ENCODE measurements at regions not wholly inside any gene's neighbourhood (a gene's known extent, or its start where the extent isn't known, plus 50 kb on each side); places are given as distances from the start of the nearest gene placed in this dataset.

GRCh38 chr15:72934921-72935320 is 117.3 kb upstream of the NEO1 start:
- WGBS, 2 donors, result 97 to 98% methylated on average over 4 of the region's 4 CpGs
- ATAC-seq, result no peak
- no peak overlapping the region for H3K4me3 ChIP-seq
- TF ChIP-seq CTCF (IDR thresholded peaks at IDR 0.05) (no peak), POLR2A (IDR thresholded peaks at IDR 0.05) (no peak)
- H3K27me3 ChIP-seq, result no peaks in the 10 kb centered on the region
- H3K27ac ChIP-seq, result no peak overlapping the region
- no peaks in the 10 kb centered on the region for H3K9me3 ChIP-seq
- no peaks in the 10 kb centered on the region for H3K36me3 ChIP-seq (replicated peaks in 1 of 2; ENCODE audit: insufficient read depth in 1 of 2, low read depth in 2 of 2)
- intact Hi-C loops (cut with DNase I), result no loop called here
- no peak for DNase-seq
- no peaks in the 10 kb centered on the region for H3K4me1 ChIP-seq

- Histone ChIP-seq H3K27ac (no peak overlapping the region), H3K36me3 (replicated peaks in 1 of 2; ENCODE audit: insufficient read depth in 1 of 2, low read depth in 2 of 2) (no peaks in the 10 kb centered on the region), H3K9me3 (no peaks in the 10 kb centered on the region), H3K4me1 (no peaks in the 10 kb centered on the region), H3K27me3 (no peaks in the 10 kb centered on the region), H3K4me3 (no peak overlapping the region)
- intact Hi-C loops (cut with DNase I), result no loop called here
- ATAC-seq, result no peak
- no peak for TF ChIP-seq POLR2A (IDR thresholded peaks at IDR 0.05)
- no peak for TF ChIP-seq CTCF (IDR thresholded peaks at IDR 0.05)
- no peak for DNase-seq
- WGBS, 2 donors, result 49 to 62% methylated on average over 3 of the region's 3 CpGs
Observed at GRCh38 chr15:72933976-72934375, 118.3 kb upstream of the NEO1 start.

- WGBS, 2 donors, result 84 to 92% methylated on average over 3 of the region's 3 CpGs
- no peaks in the 10 kb centered on the region for H3K27me3 ChIP-seq
- H3K36me3 ChIP-seq (replicated peaks in 1 of 2; ENCODE audit: insufficient read depth in 1 of 2, low read depth in 2 of 2), result no peaks in the 10 kb centered on the region
- no peaks in the 10 kb centered on the region for H3K9me3 ChIP-seq
- no peaks in the 10 kb centered on the region for H3K4me1 ChIP-seq
- no peak overlapping the region for H3K27ac ChIP-seq
- no peak overlapping the region for H3K4me3 ChIP-seq
- ATAC-seq (no peak), DNase-seq (no peak)
- TF ChIP-seq CTCF (IDR thresholded peaks at IDR 0.05), result no peak
- TF ChIP-seq POLR2A (IDR thresholded peaks at IDR 0.05), result no peak
- intact Hi-C loops (cut with DNase I), result no loop called here
Observed at GRCh38 chr15:72932472-72932871, 119.8 kb upstream of the NEO1 start.

- no peak for ATAC-seq
- no peak for TF ChIP-seq POLR2A (IDR thresholded peaks at IDR 0.05)
- TF ChIP-seq CTCF (IDR thresholded peaks at IDR 0.05), result no peak
- H3K27ac ChIP-seq, result no peak overlapping the region
- H3K9me3 ChIP-seq, result no peaks in the 10 kb centered on the region
- intact Hi-C loops (cut with DNase I), result no loop called here
- no peak overlapping the region for H3K4me3 ChIP-seq
- H3K36me3 ChIP-seq (replicated peaks in 1 of 2; ENCODE audit: insufficient read depth in 1 of 2, low read depth in 2 of 2), result no peaks in the 10 kb centered on the region
- no peaks in the 10 kb centered on the region for H3K4me1 ChIP-seq
- no peaks in the 10 kb centered on the region for H3K27me3 ChIP-seq
- no peak for DNase-seq
- 77 to 84% methylated on average over 2 of the region's 2 CpGs for WGBS, 2 donors
Observed at GRCh38 chr15:72927451-72927850, 124.8 kb upstream of the NEO1 start.

- DNase-seq, result no peak
- no peak for ATAC-seq
Observed at GRCh38 chr15:72925661-72926060, 126.6 kb upstream of the NEO1 start.

More at GRCh38 chr15:72925661-72926060, 126.6 kb upstream of the NEO1 start:
- WGBS, 2 donors, result 60 to 70% methylated on average over 2 of the region's 2 CpGs
- no peak for TF ChIP-seq POLR2A (IDR thresholded peaks at IDR 0.05)
- no peak for TF ChIP-seq CTCF (IDR thresholded peaks at IDR 0.05)
- no peaks in the 10 kb centered on the region for H3K27me3 ChIP-seq
- H3K27ac ChIP-seq, result no peak overlapping the region
- no peak overlapping the region for H3K4me3 ChIP-seq
- intact Hi-C loops (cut with DNase I), result no loop called here
- H3K4me1 ChIP-seq, result no peaks in the 10 kb centered on the region
- H3K36me3 ChIP-seq (replicated peaks in 1 of 2; ENCODE audit: insufficient read depth in 1 of 2, low read depth in 2 of 2), result no peaks in the 10 kb centered on the region
- no peaks in the 10 kb centered on the region for H3K9me3 ChIP-seq

Data from body of pancreas (tissue), 4 donors.